ENCODE measurements at regions not wholly inside any gene's neighbourhood (a gene's known extent, or its start where the extent isn't known, plus 50 kb on each side); places are given as distances from the start of the nearest gene placed in this dataset.
"Not testable (repeated sequence)": the region's sequence is repeated elsewhere in the genome, so short reads cannot be mapped to it uniquely, and the experiment has no call there.

GRCh38 chr10:130934293-130935127 lies 377.0 kb downstream of the TCERG1L start:
- no peak for DNase-seq (ENCODE audit: low read depth)

- no peak for DNase-seq (ENCODE audit: low read depth)
These were observed 376.4 kb downstream of the TCERG1L start for GRCh38 chr10:130935128-130935439.

DNA sequence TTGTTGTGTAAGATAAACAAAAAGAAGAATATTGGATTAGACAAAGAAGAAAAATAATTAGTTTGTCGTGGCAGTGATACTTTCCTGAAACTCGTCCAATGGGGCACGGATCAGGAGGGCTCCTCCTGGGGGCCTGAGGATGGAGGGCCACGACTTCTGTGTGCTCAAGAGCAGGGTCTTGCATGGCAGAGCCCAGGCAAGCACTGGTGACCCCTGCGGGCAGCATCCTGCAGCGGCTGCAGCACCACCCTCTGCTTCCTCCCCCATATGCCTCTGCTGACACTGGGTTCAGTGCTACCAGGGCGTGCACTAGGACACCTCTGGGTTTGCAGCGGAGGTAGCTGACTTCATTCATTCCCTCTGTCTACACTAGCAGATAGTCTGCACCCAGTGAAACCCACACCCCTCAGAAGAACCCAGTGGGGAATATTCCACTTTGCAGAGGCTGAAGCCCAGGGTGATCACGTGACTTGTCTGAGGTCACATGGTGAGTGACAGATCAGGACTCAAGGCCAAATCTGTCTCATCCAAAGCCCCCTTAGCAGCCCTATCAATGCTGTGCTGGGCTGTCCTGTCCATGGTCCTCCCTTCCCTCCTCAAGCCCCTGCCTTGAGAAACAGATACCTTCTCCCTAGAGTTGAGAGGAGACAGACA lies 375.5 kb downstream of the TCERG1L start:
- DNase-seq (ENCODE audit: low read depth): no peak

DNA sequence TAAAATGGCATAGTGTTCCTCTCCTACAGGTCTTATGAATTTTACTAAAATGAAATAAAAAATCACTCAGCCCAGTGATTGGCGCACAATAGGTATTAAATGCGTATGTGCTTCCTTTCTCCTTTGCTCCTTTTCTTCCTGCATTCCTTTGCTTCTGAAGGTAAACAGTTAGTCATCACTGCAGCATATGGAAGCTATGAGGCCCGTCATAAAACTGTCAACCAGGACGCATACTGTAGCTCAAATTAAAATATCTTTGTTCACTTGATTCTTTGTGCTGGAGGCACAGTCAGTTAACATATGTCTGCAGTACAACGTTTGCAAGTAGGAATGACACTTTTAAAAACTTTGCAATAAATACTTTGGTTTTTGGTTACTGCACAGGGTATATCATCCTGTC lies 374.7 kb downstream of the TCERG1L start:
- no peak for DNase-seq (ENCODE audit: low read depth)

GRCh38 chr10:130938051-130938450 lies 373.5 kb downstream of the TCERG1L start:
- no peak for DNase-seq (ENCODE audit: low read depth)

GRCh38 chr10:130938891-130939290 lies 372.6 kb downstream of the TCERG1L start:
- DNase-seq (ENCODE audit: low read depth): not testable (repeated sequence)

- no peak for DNase-seq (ENCODE audit: low read depth)
These were observed 369.6 kb downstream of the TCERG1L start for GRCh38 chr10:130941886-130942285.

GRCh38 chr10:130952086-130952485 lies 359.4 kb downstream of the TCERG1L start:
- DNase-seq (ENCODE audit: low read depth): no peak

DNA sequence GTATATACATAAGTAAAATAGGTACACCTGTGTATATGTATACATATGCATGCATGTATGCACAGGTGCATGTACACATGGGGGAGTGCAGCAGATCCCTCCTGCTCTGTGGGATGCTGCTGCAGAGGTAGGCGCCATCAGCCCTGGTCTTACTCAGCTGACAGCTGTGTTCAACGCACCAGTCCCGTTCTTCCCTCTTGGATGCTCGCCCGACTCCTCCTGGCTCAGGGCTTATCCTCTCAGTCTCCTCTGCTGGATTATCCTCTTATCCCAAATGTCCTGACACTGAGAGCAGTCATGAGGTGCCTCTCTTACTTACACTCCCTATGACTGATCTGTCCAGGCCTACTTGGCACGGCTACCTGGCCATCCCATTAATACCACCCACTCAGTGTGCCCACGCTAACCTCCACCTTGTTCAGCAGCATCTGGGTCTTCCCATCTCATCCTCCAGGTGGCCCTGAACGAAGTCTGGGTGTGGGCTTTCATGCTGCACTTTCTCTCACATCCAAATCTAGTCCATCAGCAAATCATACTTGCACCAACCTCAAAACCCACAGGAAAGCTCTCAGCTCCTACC lies 357.1 kb downstream of the TCERG1L start:
- DNase-seq (ENCODE audit: low read depth): no peak

DNA sequence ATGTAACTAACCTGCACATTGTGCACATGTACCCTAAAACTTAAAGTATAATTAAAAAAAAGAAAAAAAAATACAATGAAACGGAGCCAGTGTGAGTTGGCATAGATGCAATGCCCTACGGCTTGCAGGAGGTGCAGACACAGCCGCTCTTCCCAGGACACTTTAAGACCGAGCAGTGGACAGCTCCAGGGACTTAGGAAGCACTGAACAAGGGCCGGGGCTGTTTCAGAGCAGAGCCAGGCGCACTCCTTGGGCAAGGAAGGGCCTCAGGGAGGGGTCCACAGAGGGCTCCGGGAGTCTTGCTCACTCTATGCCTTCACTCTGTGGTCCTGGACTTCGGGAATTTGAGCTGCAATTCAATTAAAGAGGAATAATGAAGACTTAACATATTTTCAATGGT lies 355.3 kb downstream of the TCERG1L start:
- no peak for DNase-seq (ENCODE audit: low read depth)

GRCh38 chr10:130957423-130957822 lies 354.1 kb downstream of the TCERG1L start:
- no peak for DNase-seq (ENCODE audit: low read depth)

GRCh38 chr10:130958003-130958402 lies 353.5 kb downstream of the TCERG1L start:
- DNase-seq (ENCODE audit: low read depth): no peak

- no peak for DNase-seq (ENCODE audit: low read depth)
These were observed 352.4 kb downstream of the TCERG1L start for GRCh38 chr10:130958981-130959751.

GRCh38 chr10:130959752-130960195 lies 351.7 kb downstream of the TCERG1L start:
- DNase-seq (ENCODE audit: low read depth): no peak

GRCh38 chr10:130960531-130960930 lies 351.0 kb downstream of the TCERG1L start:
- DNase-seq (ENCODE audit: low read depth): no peak

DNA sequence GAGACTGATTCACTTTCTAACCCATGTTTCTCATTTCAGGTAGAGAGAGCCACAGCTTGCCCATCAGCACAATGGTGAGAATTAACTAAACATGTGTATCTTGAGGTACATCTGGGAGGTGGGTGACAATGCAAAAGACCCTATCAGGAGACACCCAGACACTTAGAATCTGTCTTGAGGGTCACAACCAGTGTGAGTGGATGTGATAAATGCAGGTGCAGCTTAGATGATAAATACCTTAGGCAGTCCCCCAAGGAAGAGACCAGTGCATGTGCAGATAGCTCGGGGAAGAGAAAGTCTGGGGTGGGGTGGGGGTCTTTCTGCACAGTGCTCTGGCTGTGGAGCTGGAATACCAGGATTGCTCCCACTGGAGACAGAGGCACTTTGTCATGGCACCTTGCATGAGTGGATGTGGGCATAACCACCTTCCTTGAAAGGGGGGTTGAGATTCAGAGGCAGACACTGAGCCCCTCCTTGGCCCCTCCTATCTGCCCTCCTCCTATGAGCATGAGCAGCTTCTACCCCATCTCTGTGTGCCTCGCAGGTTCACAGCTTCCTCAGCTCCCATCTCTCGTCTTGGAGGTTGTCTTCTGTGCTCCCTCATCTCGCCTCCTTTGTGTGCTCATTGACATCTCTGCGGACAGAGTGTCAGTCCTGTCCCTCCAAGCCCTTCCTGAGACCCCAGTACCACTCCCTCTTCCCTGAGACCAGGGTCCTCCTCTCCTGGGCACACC lies 349.8 kb downstream of the TCERG1L start:
- no peak for DNase-seq (ENCODE audit: low read depth)

GRCh38 chr10:130962240-130963051 lies 349.1 kb downstream of the TCERG1L start:
- DNase-seq (ENCODE audit: low read depth): no peak

DNA sequence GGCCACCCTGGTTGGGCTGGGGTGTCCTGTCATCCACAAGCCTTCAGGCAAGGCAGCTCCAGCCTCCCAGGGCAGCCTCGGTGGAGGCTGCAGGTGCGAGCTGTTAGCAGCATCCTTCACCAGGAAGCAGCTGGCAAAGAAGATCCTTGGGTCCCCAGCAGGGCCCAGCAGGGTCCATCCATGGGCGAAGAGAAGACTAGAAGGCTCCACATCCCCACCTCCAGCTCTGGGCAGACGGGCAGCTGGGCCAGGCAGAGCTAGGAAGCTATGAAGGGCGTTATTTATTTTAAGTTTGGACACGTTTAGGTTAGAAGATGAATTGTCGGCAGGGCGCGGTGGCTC lies 348.5 kb downstream of the TCERG1L start:
- DNase-seq (ENCODE audit: low read depth): no peak

- DNase-seq (ENCODE audit: low read depth): no peak
These were observed 347.6 kb downstream of the TCERG1L start for GRCh38 chr10:130963786-130964522.

GRCh38 chr10:130964771-130965170 lies 346.8 kb downstream of the TCERG1L start:
- no peak for DNase-seq (ENCODE audit: low read depth)
